RPMI7951 (cell line): ENCODE measurements at regions not wholly inside any gene's neighbourhood (a gene's known extent, or its start where the extent isn't known, plus 50 kb on each side); places are given as distances from the start of the nearest gene placed in this dataset.
"Not testable (repeated sequence)": the region's sequence is repeated elsewhere in the genome, so short reads cannot be mapped to it uniquely, and the experiment has no call there.

Experiments used
- DNase-seq: peaks from one replicate; pipeline ENCODE4 v3.0.0-alpha.2; 2012; ENCODE audit warnings: low read depth

- no peak for DNase-seq
Observed at GRCh38 chr15:56811586-56811985, 78.3 kb upstream of the ZNF280D start.

GRCh38 chr15:56808160-56808559 lies 74.9 kb upstream of the ZNF280D start:
- DNase-seq = no peak

- DNase-seq = no peak
Observed at GRCh38 chr15:56806148-56806536, 72.8 kb upstream of the ZNF280D start.

- peak; percentile 86 for DNase-seq
Observed at GRCh38 chr15:56805466-56806147, 72.3 kb upstream of the ZNF280D start.

- peak; percentile 29 for DNase-seq
Observed at GRCh38 chr15:56804938-56805337, 71.6 kb upstream of the ZNF280D start.

- DNase-seq = no peak
Observed at GRCh38 chr15:56804279-56804678, 71.0 kb upstream of the ZNF280D start.

GRCh38 chr15:56802161-56802560 lies 68.9 kb upstream of the ZNF280D start:
- no peak for DNase-seq

GRCh38 chr15:56798639-56799038 lies 65.3 kb upstream of the ZNF280D start:
- DNase-seq = peak; percentile 90

GRCh38 chr15:56797720-56798275 lies 64.5 kb upstream of the ZNF280D start:
- DNase-seq = no peak

- DNase-seq = no peak
Observed at GRCh38 chr15:56795502-56795901, 62.2 kb upstream of the ZNF280D start.

GRCh38 chr15:56794553-56795329 lies 61.4 kb upstream of the ZNF280D start:
- no peak for DNase-seq

GRCh38 chr15:56794165-56794552 lies 60.9 kb upstream of the ZNF280D start:
- peak; percentile 27 for DNase-seq

- DNase-seq = peak; percentile 34
Observed at GRCh38 chr15:56792211-56792610, 58.9 kb upstream of the ZNF280D start.

- DNase-seq = not testable (repeated sequence)
Observed at GRCh38 chr15:56791521-56791920, 58.2 kb upstream of the ZNF280D start.

- no peak for DNase-seq
Observed at GRCh38 chr15:56788359-56788758, 55.0 kb upstream of the ZNF280D start.

- peak; percentile 12 for DNase-seq
Observed at GRCh38 chr15:56786966-56787365, 53.7 kb upstream of the ZNF280D start.

GRCh38 chr15:56783857-56784661 lies 50.8 kb upstream of the ZNF280D start:
- no peak for DNase-seq

GRCh38 chr15:56783156-56783856 lies 50.0 kb upstream of the ZNF280D start:
- no peak for DNase-seq
